ENCODE measurements at regions not wholly inside any gene's neighbourhood (a gene's known extent, or its start where the extent isn't known, plus 50 kb on each side); places are given as distances from the start of the nearest gene placed in this dataset.

DNA sequence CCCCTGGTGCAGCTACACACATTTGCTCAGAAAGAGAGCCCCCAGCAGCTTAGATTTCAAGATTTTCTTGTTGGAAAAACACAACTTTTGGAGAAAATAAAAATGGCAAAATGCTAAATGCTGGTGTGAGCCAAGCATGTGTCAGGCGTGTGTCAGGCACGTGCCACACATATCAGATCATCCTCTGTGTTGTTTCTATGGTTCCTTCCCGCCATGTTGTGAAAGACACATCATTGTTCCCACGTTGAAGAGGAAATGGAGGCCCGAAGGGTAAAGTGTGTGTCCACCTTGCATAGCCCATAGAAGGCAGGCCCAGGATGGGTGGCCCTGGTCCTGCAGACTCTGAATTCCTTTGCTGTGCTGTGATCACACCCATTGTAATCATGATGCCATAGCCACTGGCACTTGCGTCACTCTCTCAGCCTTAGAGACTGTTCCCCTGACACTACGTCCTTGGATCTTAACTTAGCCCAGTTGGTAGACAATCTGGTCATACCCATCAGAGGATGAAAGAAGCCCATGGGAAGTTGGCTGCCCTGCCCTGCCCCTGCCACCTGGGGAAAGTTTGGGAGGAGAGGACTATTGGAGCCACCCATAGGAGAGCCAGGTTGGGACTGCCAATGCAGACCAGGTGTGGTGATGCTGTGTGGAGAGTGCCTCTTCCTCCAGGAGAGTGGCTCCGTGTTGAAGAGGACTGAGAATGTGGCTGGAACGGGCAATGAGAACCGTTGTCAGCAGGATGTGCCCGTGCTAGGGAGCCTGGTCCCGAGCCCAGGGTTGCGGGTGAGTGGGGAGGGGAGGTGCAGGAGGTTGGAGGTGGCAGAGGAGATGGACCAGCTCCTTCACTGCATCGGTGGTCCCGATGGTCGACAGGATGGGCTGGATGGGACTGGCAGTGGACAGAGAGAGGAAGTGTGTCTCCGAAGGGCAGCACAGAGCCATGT is 65.6 kb upstream of the IGFBP3 start:
- ChIA-PET POLR2A (ENCODE audit: partially characterized antibody) (no interaction called here), CTCF (ENCODE audit: partially characterized antibody) (no interaction called here)
- H3K36me3 Mint-ChIP-seq = peaks cover 0 to 4% of the 10 kb centered on the region in 2 donors
- Histone ChIP-seq H3K27ac (ENCODE audit: low read depth, low read length) (no peak overlapping the region), H3K4me3 (ENCODE audit: low read length in 2 of 2) (no peak overlapping the region), H3K36me3 (ENCODE audit: insufficient read depth, low read length) (no peaks in the 10 kb centered on the region), H3K9me3 (ENCODE audit: control insufficient read depth in 1 of 2, low read length in 2 of 2) (no peaks in the 10 kb centered on the region), H3K27me3 (ENCODE audit: insufficient read depth, low read length) (no peaks in the 10 kb centered on the region), H3K4me1 (ENCODE audit: insufficient read depth, low read length) (no peaks in the 10 kb centered on the region)
- peaks cover 0 to 3% (median under 1%) of the 10 kb centered on the region in 8 donors for H3K9me3 Mint-ChIP-seq
- intact Hi-C loops (cut with micrococcal nuclease) = no loop called here
- peak overlapping the region in 1 of 7 donors; percentile 80 for H3K27ac Mint-ChIP-seq
- H3K4me3 Mint-ChIP-seq = no peak overlapping the region
- DNase-seq = no peak
- no peaks in the 10 kb centered on the region for H3K27me3 Mint-ChIP-seq
- no peaks in the 10 kb centered on the region for H3K4me1 Mint-ChIP-seq

DNA sequence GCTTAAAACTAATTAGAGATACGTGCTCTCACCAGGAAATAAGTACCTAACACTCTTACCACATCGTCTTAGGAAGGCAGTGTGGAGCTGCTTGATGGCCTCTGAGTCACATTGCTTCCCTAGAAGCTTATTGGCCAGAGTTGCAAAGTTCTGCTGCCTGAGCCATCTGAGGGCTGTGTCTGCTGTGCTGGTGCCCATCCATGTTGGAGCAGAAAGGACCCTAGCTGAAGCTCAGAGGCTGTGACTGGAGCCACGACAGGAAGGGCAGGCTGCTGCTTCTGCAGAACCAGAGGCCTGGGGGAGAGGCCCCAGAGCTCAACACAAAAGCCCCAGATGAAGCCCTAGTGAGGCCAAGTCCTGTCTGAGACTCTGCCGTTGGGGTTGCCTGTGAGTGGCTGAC is 64.8 kb upstream of the IGFBP3 start:
- no peak overlapping the region for H3K4me3 Mint-ChIP-seq
- no peaks in the 10 kb centered on the region for H3K4me1 ChIP-seq (ENCODE audit: insufficient read depth, low read length)
- H3K36me3 ChIP-seq (ENCODE audit: insufficient read depth, low read length) = no peaks in the 10 kb centered on the region
- peaks cover 0 to 5% of the 10 kb centered on the region in 2 donors for H3K36me3 Mint-ChIP-seq
- intact Hi-C loops (cut with micrococcal nuclease) = no loop called here
- no peak overlapping the region for H3K4me3 ChIP-seq (ENCODE audit: low read length in 2 of 2)
- no peaks in the 10 kb centered on the region for H3K27me3 ChIP-seq (ENCODE audit: insufficient read depth, low read length)
- no peak for DNase-seq
- no peak overlapping the region for H3K27ac ChIP-seq (ENCODE audit: low read depth, low read length)
- H3K9me3 Mint-ChIP-seq = peaks cover 0 to 2% (median 0%) of the 10 kb centered on the region in 8 donors
- POLR2A ChIA-PET (ENCODE audit: partially characterized antibody) = no interaction called here
- H3K27me3 Mint-ChIP-seq = no peaks in the 10 kb centered on the region
- H3K4me1 Mint-ChIP-seq = no peaks in the 10 kb centered on the region
- H3K27ac Mint-ChIP-seq = no peak overlapping the region
- no peaks in the 10 kb centered on the region for H3K9me3 ChIP-seq (ENCODE audit: control insufficient read depth in 1 of 2, low read length in 2 of 2)
- CTCF ChIA-PET (ENCODE audit: partially characterized antibody) = no interaction called here

DNA sequence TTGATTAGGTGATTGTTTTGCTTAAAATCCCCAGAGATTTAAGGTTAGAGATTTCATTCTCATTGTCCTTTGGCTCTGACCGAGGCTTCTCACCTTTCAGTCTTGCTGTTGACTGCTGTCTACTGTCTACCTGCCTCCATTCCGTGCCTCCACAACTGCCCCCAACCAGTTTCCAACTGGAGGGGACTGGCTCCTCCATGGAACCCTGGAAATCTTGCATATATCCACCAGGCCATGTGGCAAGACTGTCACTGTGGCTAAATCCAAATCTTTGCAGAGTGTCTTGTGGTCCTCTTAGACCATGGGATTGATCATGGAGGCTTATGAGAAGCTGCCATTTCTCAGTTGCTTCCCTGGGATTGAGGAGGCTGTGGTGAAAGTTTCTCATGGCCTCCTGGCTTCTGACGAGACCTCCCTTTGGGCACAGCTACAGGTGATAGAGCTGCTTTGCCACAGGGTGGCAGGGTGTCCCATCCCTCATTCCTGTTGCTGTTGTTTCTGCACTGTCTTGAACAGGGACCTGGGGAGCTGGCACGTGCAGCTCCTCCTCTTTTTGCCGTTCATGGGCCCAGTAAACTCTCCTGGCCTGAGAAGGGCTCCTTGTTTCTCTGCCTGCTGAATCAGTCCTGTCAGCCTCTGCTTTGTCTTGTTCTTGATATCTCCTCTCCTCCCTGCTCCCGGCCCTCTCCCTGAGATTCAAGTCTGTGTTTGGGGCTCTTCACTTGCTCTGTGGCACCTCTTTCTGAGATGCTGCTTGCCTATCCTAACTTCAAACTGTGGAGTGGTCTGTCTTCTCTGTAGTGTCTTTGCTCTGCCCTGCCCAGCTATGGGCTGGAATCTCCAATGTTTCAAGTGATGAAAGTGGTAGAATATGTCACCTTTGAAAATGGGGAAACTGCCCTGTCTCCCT is 63.6 kb upstream of the IGFBP3 start:
- Histone ChIP-seq H3K4me3 (ENCODE audit: low read length in 2 of 2) (no peak overlapping the region), H3K4me1 (ENCODE audit: insufficient read depth, low read length) (no peaks in the 10 kb centered on the region), H3K27ac (ENCODE audit: low read depth, low read length) (no peak overlapping the region), H3K9me3 (ENCODE audit: control insufficient read depth in 1 of 2, low read length in 2 of 2) (no peaks in the 10 kb centered on the region), H3K36me3 (ENCODE audit: insufficient read depth, low read length) (no peaks in the 10 kb centered on the region), H3K27me3 (ENCODE audit: insufficient read depth, low read length) (no peaks in the 10 kb centered on the region)
- no peaks in the 10 kb centered on the region for H3K4me1 Mint-ChIP-seq
- H3K36me3 Mint-ChIP-seq = peaks cover under 1 to 7% of the 10 kb centered on the region in 2 donors
- CTCF ChIA-PET (ENCODE audit: partially characterized antibody) = interaction anchor here (1.4 kb wide), 1 partner anchor 8 kb away, joined by 3 read pairs; no protein-coding TSS in a partner anchor
- no peak for DNase-seq
- H3K4me3 Mint-ChIP-seq = no peak overlapping the region
- POLR2A ChIA-PET (ENCODE audit: partially characterized antibody) = no interaction called here
- no peaks in the 10 kb centered on the region for H3K27me3 Mint-ChIP-seq
- intact Hi-C loops (cut with micrococcal nuclease) = no loop called here
- H3K9me3 Mint-ChIP-seq = peaks cover 0 to 2% (median 0%) of the 10 kb centered on the region in 8 donors
- H3K27ac Mint-ChIP-seq = no peak overlapping the region

DNA sequence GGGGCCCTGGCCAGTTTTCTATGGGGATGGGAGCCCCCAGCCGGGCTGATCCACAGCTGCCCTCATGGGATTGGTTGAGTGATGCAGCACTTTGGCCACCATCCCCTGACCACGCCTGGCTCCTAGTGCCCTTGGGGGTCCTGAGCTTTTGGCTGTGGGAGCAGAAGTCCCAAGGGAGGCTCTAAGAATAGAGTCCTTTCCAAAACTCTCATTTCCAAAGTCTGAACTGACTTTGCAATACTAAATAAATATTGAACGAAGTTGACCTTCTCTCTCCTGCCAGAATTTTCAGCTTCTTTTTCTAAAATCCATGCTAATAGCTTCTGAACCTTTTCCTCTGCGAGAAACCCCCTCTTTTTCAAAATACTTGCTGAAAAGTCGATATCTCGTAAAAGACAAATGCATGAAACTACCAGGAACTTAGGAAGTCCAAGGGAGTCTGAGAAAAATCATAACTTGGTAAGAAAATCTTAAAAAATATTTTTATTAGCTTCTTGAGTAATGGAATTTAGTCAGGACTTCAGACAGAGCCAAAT is 62.7 kb upstream of the IGFBP3 start:
- peaks cover 6 to 11% of the 10 kb centered on the region in 2 donors for H3K36me3 Mint-ChIP-seq
- no peak for DNase-seq
- H3K27me3 Mint-ChIP-seq = no peaks in the 10 kb centered on the region
- no peaks in the 10 kb centered on the region for H3K36me3 ChIP-seq (ENCODE audit: insufficient read depth, low read length)
- H3K27ac Mint-ChIP-seq = no peak overlapping the region
- no peaks in the 10 kb centered on the region for H3K9me3 ChIP-seq (ENCODE audit: control insufficient read depth in 1 of 2, low read length in 2 of 2)
- no peaks in the 10 kb centered on the region for H3K4me1 Mint-ChIP-seq
- H3K4me3 Mint-ChIP-seq = no peak overlapping the region
- ChIA-PET CTCF (ENCODE audit: partially characterized antibody) (interaction anchor here (1.4 kb wide), 1 partner anchor 9 kb away, joined by 3 read pairs; no protein-coding TSS in a partner anchor), POLR2A (ENCODE audit: partially characterized antibody) (no interaction called here)
- intact Hi-C loops (cut with micrococcal nuclease) = no loop called here
- no peaks in the 10 kb centered on the region for H3K27me3 ChIP-seq (ENCODE audit: insufficient read depth, low read length)
- peaks cover 0 to 2% (median 0%) of the 10 kb centered on the region in 8 donors for H3K9me3 Mint-ChIP-seq
- no peaks in the 10 kb centered on the region for H3K4me1 ChIP-seq (ENCODE audit: insufficient read depth, low read length)
- H3K27ac ChIP-seq (ENCODE audit: low read depth, low read length) = no peak overlapping the region
- no peak overlapping the region for H3K4me3 ChIP-seq (ENCODE audit: low read length in 2 of 2)

DNA sequence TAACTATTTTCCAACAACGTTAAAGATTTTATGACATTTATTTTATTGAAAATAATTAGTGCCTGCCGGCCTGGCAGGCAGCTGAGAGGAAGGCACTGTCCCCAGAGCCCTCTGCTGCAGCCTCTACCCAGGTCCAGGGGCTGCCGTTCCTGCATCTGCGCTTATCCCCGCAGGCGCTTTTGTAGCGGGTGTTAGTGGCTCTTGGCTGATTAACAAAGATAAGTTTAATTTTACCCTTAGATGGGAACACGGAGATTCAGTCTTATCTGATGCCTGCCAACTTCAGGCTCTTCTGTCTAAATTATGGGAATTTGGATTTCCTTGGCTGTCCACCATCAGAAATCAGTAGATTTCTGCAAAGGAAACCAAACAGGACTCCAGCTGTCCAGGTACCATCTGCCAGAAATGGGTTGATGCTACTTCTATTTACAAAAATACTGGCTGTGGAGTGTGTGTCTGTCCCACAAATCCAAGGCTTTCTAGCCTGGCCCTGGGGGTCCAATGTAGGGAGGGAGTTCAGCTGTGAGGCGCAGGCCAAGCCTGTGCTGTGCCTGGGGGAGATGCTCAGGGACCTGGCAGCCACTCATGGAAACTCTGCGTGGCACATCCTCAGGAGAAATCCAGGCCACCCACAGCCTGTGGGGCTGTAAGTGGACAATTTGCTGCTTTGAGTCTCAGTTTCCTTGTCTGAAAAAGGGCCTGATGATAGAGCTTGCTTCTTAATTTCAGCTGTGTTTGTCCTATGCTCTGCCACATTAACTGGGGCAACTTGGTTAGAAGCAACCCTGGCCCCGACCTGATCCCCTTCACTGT is 62.0 kb upstream of the IGFBP3 start:
- Histone ChIP-seq H3K27ac (ENCODE audit: low read depth, low read length) (no peak overlapping the region), H3K9me3 (ENCODE audit: control insufficient read depth in 1 of 2, low read length in 2 of 2) (no peaks in the 10 kb centered on the region), H3K4me1 (ENCODE audit: insufficient read depth, low read length) (no peaks in the 10 kb centered on the region), H3K36me3 (ENCODE audit: insufficient read depth, low read length) (no peaks in the 10 kb centered on the region), H3K27me3 (ENCODE audit: insufficient read depth, low read length) (no peaks in the 10 kb centered on the region), H3K4me3 (ENCODE audit: low read length in 2 of 2) (no peak overlapping the region)
- ChIA-PET POLR2A (ENCODE audit: partially characterized antibody) (no interaction called here), CTCF (ENCODE audit: partially characterized antibody) (interaction anchor here (1.4 kb wide), 1 partner anchor 10 kb away, joined by 3 read pairs; no protein-coding TSS in a partner anchor)
- Mint-ChIP-seq H3K27ac (no peak overlapping the region), H3K4me1 (no peaks in the 10 kb centered on the region), H3K27me3 (no peaks in the 10 kb centered on the region), H3K9me3 (peaks cover 0 to 2% (median 0%) of the 10 kb centered on the region in 8 donors), H3K36me3 (peaks cover 6 to 11% of the 10 kb centered on the region in 2 donors), H3K4me3 (no peak overlapping the region)
- DNase-seq = no peak
- intact Hi-C loops (cut with micrococcal nuclease) = no loop called here

DNA sequence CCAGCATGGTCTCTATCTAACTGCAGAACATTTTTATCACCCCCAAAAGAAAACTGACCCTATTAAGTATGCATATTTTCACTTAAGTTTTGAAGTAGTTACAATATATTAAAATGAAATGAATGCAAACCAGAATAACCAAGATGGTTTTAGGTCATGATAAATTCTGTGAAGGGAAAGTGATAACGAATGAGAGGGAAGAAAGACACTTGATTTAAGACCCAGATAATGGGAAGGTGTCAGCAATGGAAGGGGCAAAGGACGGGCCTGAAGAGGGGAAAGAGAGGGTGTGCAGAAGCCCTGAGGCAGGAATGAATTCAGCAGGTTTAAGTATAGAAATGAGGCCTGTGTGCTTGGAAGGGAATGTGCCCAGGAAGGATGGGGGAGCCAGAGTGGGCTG is 61.1 kb upstream of the IGFBP3 start:
- no peak overlapping the region for H3K27ac ChIP-seq (ENCODE audit: low read depth, low read length)
- Mint-ChIP-seq H3K4me1 (no peaks in the 10 kb centered on the region), H3K4me3 (no peak overlapping the region), H3K27me3 (no peaks in the 10 kb centered on the region), H3K9me3 (peaks cover 0 to 2% (median 0%) of the 10 kb centered on the region in 8 donors), H3K27ac (no peak overlapping the region), H3K36me3 (peaks cover 6 to 11% of the 10 kb centered on the region in 2 donors)
- ChIA-PET CTCF (ENCODE audit: partially characterized antibody) (no interaction called here), POLR2A (ENCODE audit: partially characterized antibody) (no interaction called here)
- H3K9me3 ChIP-seq (ENCODE audit: control insufficient read depth in 1 of 2, low read length in 2 of 2) = no peaks in the 10 kb centered on the region
- H3K36me3 ChIP-seq (ENCODE audit: insufficient read depth, low read length) = no peaks in the 10 kb centered on the region
- no peak for DNase-seq
- H3K27me3 ChIP-seq (ENCODE audit: insufficient read depth, low read length) = no peaks in the 10 kb centered on the region
- H3K4me3 ChIP-seq (ENCODE audit: low read length in 2 of 2) = no peak overlapping the region
- intact Hi-C loops (cut with micrococcal nuclease) = no loop called here
- H3K4me1 ChIP-seq (ENCODE audit: insufficient read depth, low read length) = no peaks in the 10 kb centered on the region
